ENCODE measurements at regions not wholly inside any gene's neighbourhood (a gene's known extent, or its start where the extent isn't known, plus 50 kb on each side); places are given as distances from the start of the nearest gene placed in this dataset.
A peak's percentile ranks its signal among the peaks of the same experiment; 100 is the strongest.

DNA sequence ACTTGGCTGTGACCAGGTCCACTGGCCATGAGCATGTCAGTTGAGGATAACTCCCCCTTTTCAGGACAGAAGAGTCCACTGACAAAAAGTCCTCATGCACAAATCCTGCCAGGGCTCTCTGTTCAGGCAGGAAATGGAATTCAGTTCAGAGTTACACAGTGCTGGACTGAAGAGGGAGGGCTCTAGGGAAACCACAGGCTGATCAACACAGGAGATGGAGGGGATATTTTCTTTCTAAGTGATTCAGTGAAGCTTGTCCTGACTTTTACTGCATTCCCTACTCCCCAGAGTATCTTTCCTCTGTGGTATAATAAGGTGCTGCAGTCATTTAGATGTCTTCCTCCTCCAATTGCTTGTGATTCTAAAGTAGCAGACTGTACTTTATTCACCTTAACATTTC is 335.5 kb upstream of the IGFBP7 start:
- TF ChIP-seq, protein P1, sequence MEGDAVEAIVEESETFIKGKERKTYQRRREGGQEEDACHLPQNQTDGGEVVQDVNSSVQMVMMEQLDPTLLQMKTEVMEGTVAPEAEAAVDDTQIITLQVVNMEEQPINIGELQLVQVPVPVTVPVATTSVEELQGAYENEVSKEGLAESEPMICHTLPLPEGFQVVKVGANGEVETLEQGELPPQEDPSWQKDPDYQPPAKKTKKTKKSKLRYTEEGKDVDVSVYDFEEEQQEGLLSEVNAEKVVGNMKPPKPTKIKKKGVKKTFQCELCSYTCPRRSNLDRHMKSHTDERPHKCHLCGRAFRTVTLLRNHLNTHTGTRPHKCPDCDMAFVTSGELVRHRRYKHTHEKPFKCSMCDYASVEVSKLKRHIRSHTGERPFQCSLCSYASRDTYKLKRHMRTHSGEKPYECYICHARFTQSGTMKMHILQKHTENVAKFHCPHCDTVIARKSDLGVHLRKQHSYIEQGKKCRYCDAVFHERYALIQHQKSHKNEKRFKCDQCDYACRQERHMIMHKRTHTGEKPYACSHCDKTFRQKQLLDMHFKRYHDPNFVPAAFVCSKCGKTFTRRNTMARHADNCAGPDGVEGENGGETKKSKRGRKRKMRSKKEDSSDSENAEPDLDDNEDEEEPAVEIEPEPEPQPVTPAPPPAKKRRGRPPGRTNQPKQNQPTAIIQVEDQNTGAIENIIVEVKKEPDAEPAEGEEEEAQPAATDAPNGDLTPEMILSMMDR (IDR thresholded peaks at IDR 0.05; ENCODE audit: insufficient read depth, low read depth, low read length, missing control alignments): no peak
- DNase-seq (ENCODE audit: low read depth): no peak
- H3K4me3 ChIP-seq (ENCODE audit: low read length): no peak overlapping the region

DNA sequence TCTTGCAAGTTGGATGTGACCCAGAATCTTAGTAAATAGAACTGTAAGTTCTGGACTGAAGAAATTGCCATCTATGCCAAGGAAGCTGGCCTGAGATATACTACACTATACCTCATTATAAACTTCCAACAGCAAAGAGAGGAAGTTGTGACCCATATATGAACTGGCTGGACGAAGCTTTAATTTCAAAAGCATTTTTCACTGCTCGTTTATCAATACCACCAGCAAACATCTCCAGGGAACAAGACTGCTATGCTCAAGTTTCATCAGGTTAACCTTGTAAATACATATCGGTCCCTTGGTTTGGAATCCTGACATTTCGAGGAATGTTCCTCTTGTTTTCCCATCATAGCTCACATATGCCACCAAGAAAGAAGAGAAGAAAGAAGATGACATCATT is 334.5 kb upstream of the IGFBP7 start:
- TF ChIP-seq, protein P1 (IDR thresholded peaks at IDR 0.05; ENCODE audit: insufficient read depth, low read depth, low read length, missing control alignments): no peak
- DNase-seq (ENCODE audit: low read depth): no peak
- no peak overlapping the region for H3K4me3 ChIP-seq (ENCODE audit: low read length)

DNA sequence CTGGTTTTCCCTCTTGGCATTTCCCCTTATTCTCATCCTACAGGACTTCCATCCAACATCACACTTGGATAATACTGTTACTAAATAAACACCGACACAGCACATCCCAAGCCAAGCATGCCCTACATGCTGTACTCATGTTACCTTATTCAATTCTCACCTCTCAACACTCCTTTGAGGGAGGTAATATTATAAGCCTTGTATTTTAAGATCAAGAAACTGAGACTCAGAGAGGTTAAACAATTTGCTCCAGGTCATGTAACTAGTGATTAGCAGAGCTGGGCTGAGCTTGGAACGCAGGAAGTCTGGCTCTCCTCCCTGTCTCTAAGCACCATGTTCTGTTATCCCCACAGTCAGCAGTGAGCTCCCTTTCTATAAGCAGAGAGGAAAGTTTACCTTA is 333.6 kb upstream of the IGFBP7 start:
- TF ChIP-seq, protein P1 (IDR thresholded peaks at IDR 0.05; ENCODE audit: insufficient read depth, low read depth, low read length, missing control alignments): no peak
- no peak overlapping the region for H3K4me3 ChIP-seq (ENCODE audit: low read length)
- no peak for DNase-seq (ENCODE audit: low read depth)

DNA sequence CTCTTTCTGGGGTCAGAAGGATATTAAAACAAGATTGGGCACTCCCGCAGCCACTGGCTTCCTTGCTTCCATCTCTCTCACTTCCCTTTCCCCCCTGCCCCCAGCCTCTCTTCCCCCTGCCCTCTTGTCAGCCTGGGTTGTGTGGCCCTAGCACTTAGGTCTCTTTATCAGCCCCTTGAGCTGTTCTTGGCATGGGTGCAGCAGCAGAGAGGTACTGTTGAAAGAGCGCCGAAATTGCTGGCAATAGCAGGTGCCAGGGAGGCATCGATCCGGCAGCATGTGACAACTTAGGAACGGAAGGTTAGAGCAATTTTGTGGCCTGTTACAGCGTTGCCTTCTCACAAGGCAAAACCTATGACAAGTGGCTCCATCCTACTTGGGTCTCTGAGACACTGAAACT is 333.1 kb upstream of the IGFBP7 start:
- no peak for DNase-seq (ENCODE audit: low read depth)
- TF ChIP-seq, protein P1 (IDR thresholded peaks at IDR 0.05; ENCODE audit: insufficient read depth, low read depth, low read length, missing control alignments): no peak
- no peak overlapping the region for H3K4me3 ChIP-seq (ENCODE audit: low read length)

DNA sequence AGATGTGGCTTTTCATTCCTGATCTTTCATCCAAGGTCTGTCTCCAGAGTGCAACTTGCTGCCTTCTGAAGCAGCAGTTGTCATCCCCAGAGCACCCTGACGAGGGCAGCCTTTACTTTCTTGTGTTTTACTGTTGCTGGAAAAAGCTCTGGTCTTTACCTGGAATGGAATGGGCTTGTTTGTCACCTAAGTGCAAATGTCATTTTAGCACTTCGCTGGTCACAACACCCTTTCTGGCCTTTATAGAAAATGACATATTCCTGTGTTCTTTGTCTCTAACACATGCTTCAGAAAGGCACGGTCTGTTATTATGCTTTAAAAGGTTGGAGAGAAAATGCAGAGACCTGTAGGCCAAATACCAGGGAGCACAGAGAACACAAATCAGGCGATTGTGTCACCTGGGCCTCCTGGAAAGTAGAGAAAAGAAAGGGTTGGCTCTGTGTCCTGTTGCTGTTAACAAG is 332.7 kb upstream of the IGFBP7 start:
- H3K4me3 ChIP-seq (ENCODE audit: low read length): no peak overlapping the region
- TF ChIP-seq, protein P1 (IDR thresholded peaks at IDR 0.05; ENCODE audit: insufficient read depth, low read depth, low read length, missing control alignments): peak; percentile 91
- peak; percentile 64 for DNase-seq (ENCODE audit: low read depth)

DNA sequence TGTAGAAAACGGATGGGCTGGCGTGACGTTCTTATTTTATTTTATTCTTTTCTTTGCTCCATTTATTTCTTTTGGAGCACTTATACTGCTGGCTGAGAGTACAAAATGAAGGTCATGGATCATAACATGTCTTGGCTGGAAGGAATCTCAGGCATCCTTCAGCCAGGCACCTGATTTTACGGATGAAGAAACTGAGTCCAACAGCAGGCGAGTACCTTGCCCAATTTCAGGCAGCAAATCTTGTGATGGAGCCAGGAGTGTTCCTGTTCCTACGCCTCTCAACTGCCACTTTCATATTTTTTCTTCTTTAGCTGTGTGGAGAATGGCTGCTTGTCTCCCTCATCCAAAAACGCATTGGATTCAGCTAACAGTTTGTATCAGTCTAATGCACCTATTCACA is 332.1 kb upstream of the IGFBP7 start:
- DNase-seq (ENCODE audit: low read depth): no peak
- TF ChIP-seq, protein P1 (IDR thresholded peaks at IDR 0.05; ENCODE audit: insufficient read depth, low read depth, low read length, missing control alignments): no peak
- H3K4me3 ChIP-seq (ENCODE audit: low read length): no peak overlapping the region

DNA sequence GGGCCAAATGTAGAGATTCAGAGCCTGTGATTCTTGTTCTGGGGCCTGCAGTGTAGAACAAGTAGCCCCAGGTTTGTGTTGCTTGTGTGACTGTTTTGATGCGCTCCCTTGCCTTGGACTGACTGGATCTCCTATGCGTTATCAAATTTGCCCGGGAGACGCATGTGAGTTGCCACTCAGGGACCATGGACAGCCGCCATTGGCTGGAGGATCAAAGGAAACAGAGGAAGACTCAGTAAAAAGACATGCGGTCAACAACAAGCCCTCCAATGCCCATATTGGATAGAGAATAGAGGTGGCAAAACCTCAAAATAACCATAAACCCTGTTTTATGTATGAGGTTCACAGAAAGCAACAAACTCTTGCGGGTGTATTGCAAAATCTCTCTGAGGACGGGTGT is 327.5 kb upstream of the IGFBP7 start:
- TF ChIP-seq, protein P1 (IDR thresholded peaks at IDR 0.05; ENCODE audit: insufficient read depth, low read depth, low read length, missing control alignments): no peak
- H3K4me3 ChIP-seq (ENCODE audit: low read length): no peak overlapping the region
- no peak for DNase-seq (ENCODE audit: low read depth)
